ENCODE measurements at regions not wholly inside any gene's neighbourhood (a gene's known extent, or its start where the extent isn't known, plus 50 kb on each side); places are given as distances from the start of the nearest gene placed in this dataset.

GRCh38 chr12:11543457-11544158 lies 105.9 kb upstream of the ETV6 start:
- H4K20me1 ChIP-seq (replicated peaks; ENCODE audit: control insufficient read depth, insufficient read depth, low read length) = no peaks in the 10 kb centered on the region
- ChIA-PET POLR2A (no interaction called here), CTCF (ENCODE audit: low intra/inter-chr PET ratio) (no interaction called here)
- no peak for DNase-seq (ENCODE audit: extremely low read depth in 1 of 4, low spot score in 3 of 4)
- BruUV-seq (replicated peaks) = no TSS peak
- H3K27me3 ChIP-seq (ENCODE audit: control insufficient read depth in 2 of 2, insufficient read depth in 2 of 2, low read length in 2 of 2) = no peaks in the 10 kb centered on the region; a peak in 1 of 5 replicates
- in situ Hi-C loops (cut with MboI) = no loop called here
- H3K4me3 ChIP-seq = no peak overlapping the region
- H3K4me2 ChIP-seq (ENCODE audit: insufficient read depth, low read length) = no peak overlapping the region
- H3K27ac ChIP-seq (ENCODE audit: extremely low read depth, low read depth, low read length) = no peak overlapping the region
- FAIRE-seq = no peak
- ATAC-seq = no peak
- no peaks in the 10 kb centered on the region for H3K79me2 ChIP-seq (ENCODE audit: control insufficient read depth, insufficient read depth, low read length)
- no peaks in the 10 kb centered on the region for H3K9me1 ChIP-seq (ENCODE audit: control insufficient read depth, insufficient read depth, low read length)
- no peak overlapping the region for H2AFZ ChIP-seq (ENCODE audit: low read depth, low read length)
- intact Hi-C loops (cut with micrococcal nuclease) = no loop called here
- H3K4me1 ChIP-seq (replicated peaks in 1 of 2; ENCODE audit: control insufficient read depth in 2 of 2, insufficient read depth in 2 of 2, low read length in 2 of 2) = peaks cover 0 to 3% of the 10 kb centered on the region in 2 experiments; a peak in 1 of 5 replicates
- H3K36me3 ChIP-seq (ENCODE audit: control insufficient read depth, insufficient read depth, low read length) = no peaks in the 10 kb centered on the region
- no peaks in the 10 kb centered on the region for H3K9me3 ChIP-seq (replicated peaks; ENCODE audit: control insufficient read depth, insufficient read depth, low read depth, low read length)
- WGBS (ENCODE audit: insufficient coverage, low coverage, missing lambda C conversion rate) = 4% methylated on average over 7 of the region's 7 CpGs
- H3K9ac ChIP-seq (ENCODE audit: insufficient read depth in 1 of 2, low read depth in 2 of 2, low read length in 2 of 2) = no peak overlapping the region
- TF ChIP-seq CBFA2T2 (conservative IDR thresholded peaks at IDR 0.05) = no peak
- no peak for TF ChIP-seq FOXO4 (CRISPR knock-in tag; IDR thresholded peaks at IDR 0.05)
- TF ChIP-seq SAFB (IDR thresholded peaks at IDR 0.05; ENCODE audit: borderline replicate concordance, low read depth, low read length) = no peak
- no peak for TF ChIP-seq MAX (CRISPR knock-in tag; IDR thresholded peaks at IDR 0.05)

All from K562 (cell line).